PC-3 (cell line): ENCODE measurements at regions not wholly inside any gene's neighbourhood (a gene's known extent, or its start where the extent isn't known, plus 50 kb on each side); places are given as distances from the start of the nearest gene placed in this dataset.

Source experiments
- ATAC-seq: fragments of 200-7000 bp; cut with Tn5 transposase; 2 replicates; pipeline ENCODE4 v1.9.1; 2020; ENCODE audit warnings: mild to moderate bottlenecking, moderate library complexity
- BruUV-seq: library from RNA; stranded (reverse); fragments of 400-500 nt; replicated peaks from 2 replicates; lab custom pipeline; 2021; lab: Mats Ljungman, UMichigan
- CTCF ChIA-PET: fragments of 300-600 bp; sonication (Branson Sonifier 250); formaldehyde crosslinking; loops from one replicate; lab custom pipeline; 2022; ENCODE audit warnings: antibody characterized with exemption; lab: Charles Lee
- POLR2A ChIA-PET: fragments of 300-600 bp; sonication (Branson Sonifier 250); formaldehyde crosslinking; loops from one replicate; lab custom pipeline; 2022; ENCODE audit warnings: antibody characterized with exemption; ENCODE audit not compliant: unreplicated experiment; lab: Charles Lee
- DNase-seq: peaks from one replicate; pipeline ENCODE4 v3.0.0-alpha.2; 2015
- H2AFZ ChIP-seq: fragments of 300-600 bp; sonication (generic); 2 replicates; pipeline ENCODE4 v1.6.0; 2016; ENCODE audit warnings: antibody characterized with exemption, low read length
- H3F3A ChIP-seq: fragments of 300-600 bp; sonication (generic); one replicate; pipeline ENCODE4 v1.6.0; 2017; ENCODE audit warnings: antibody characterized with exemption, low read length, control low read depth, mild to moderate bottlenecking; ENCODE audit not compliant: unreplicated experiment
- H3K27ac ChIP-seq: fragments of 300-600 bp; sonication (generic); 2 replicates; pipeline ENCODE4 v1.5.1; 2016; ENCODE audit warnings: mild to moderate bottlenecking, low read length
- H3K27me3 ChIP-seq: fragments of 300-600 bp; sonication (generic); 2 replicates; pipeline ENCODE4 v1.6.1; 2016; ENCODE audit warnings: low read length, mixed read lengths
- H3K36me3 ChIP-seq: fragments of 300-600 bp; sonication (generic); 2 replicates; pipeline ENCODE4 v1.6.1; 2016; ENCODE audit warnings: low read depth, mixed run types, low read length, mixed read lengths
- H3K4me1 ChIP-seq: fragments of 300-600 bp; sonication (generic); 2 replicates; pipeline ENCODE4 v1.5.1; 2016; ENCODE audit warnings: low read length; ENCODE audit not compliant: insufficient read depth
- H3K4me2 ChIP-seq: fragments of 300-600 bp; sonication (generic); 2 replicates; pipeline ENCODE4 v1.6.0; 2016; ENCODE audit warnings: low read length
- H3K4me3 ChIP-seq: fragments of 300-600 bp; sonication (generic); 2 replicates; pipeline ENCODE4 v1.5.1; 2016; ENCODE audit warnings: mild to moderate bottlenecking, low read length, mixed read lengths
- H3K79me2 ChIP-seq: fragments of 300-600 bp; sonication (generic); 2 replicates; pipeline ENCODE4 v1.6.1; 2017; ENCODE audit warnings: low read length, mixed read lengths
- H3K9ac ChIP-seq: fragments of 300-600 bp; sonication (generic); 2 replicates; pipeline ENCODE4 v1.6.0; 2016; ENCODE audit warnings: mild to moderate bottlenecking, low read length
- H3K9me2 ChIP-seq: fragments of 300-600 bp; sonication (generic); replicated peaks from 2 replicates; pipeline ENCODE4 v1.6.1; 2016; ENCODE audit warnings: mixed run types, low read length, mixed read lengths
- H3K9me3 ChIP-seq: fragments of 300-600 bp; sonication (generic); 2 replicates; pipeline ENCODE4 v1.6.1; 2016; ENCODE audit warnings: low read length, mixed read lengths
- H4K20me1 ChIP-seq: fragments of 300-600 bp; sonication (generic); 2 replicates; pipeline ENCODE4 v1.6.1; 2016; ENCODE audit warnings: low read length, mixed read lengths
- CTCF ChIP-seq: fragments of 300-600 bp; sonication (generic); conservative IDR thresholded peaks from 2 replicates; pipeline ENCODE4 v1.5.1; 2017; ENCODE audit warnings: antibody characterized with exemption, low read depth, mild to moderate bottlenecking, low read length
- EZH2 ChIP-seq: fragments of 300-600 bp; sonication (generic); IDR thresholded peaks from one replicate; pipeline ENCODE4 v1.6.1; 2017; ENCODE audit warnings: antibody characterized with exemption, mild to moderate bottlenecking, low read length; ENCODE audit not compliant: unreplicated experiment
- EZH2phosphoT487 ChIP-seq: fragments of 300-600 bp; sonication (generic); IDR thresholded peaks from 2 replicates; pipeline ENCODE4 v1.6.1; 2018; ENCODE audit warnings: mild to moderate bottlenecking, antibody characterized with exemption, low read length, borderline replicate concordance
- intact Hi-C: fragments of 100-400 bp; cut with micrococcal nuclease; formaldehyde crosslinking; loops from 2 replicates; pipeline ENCODE4 v1.9.0; 2023

- Histone ChIP-seq H3K9me2 (no peaks in the 10 kb centered on the region), H4K20me1 (no peaks in the 10 kb centered on the region), H3K27me3 (no peaks in the 10 kb centered on the region), H3K4me1 (peaks cover 62% of the 10 kb centered on the region), H3K4me3 (peak overlapping the region; percentile 17; the same call in 1 of the 2 replicates), H3K9me3 (no peaks in the 10 kb centered on the region), H3K27ac (peak overlapping the region; percentile 89), H3F3A (no peaks in the 10 kb centered on the region), H3K79me2 (no peaks in the 10 kb centered on the region), H2AFZ (peak overlapping the region; percentile 83), H3K9ac (peak overlapping the region; percentile 68), H3K4me2 (peak overlapping the region; percentile 70), H3K36me3 (no peaks in the 10 kb centered on the region)
- DNase-seq (peak; percentile 73), ATAC-seq (peak; percentile 54)
- POLR2A ChIA-PET: no interaction called here
- no TSS peak for BruUV-seq
- CTCF ChIA-PET: no interaction called here
- intact Hi-C loops: loop anchor here (2.0 kb wide), 1 partner anchor 201 kb away; no protein-coding TSS in a partner anchor
- no peak for TF ChIP-seq EZH2phosphoT487
- no peak for TF ChIP-seq CTCF
Measured at GRCh38 chr10:22825841-22826240, 102.0 kb upstream of the ARMC3 start.

- no peaks in the 10 kb centered on the region for H3F3A ChIP-seq
- intact Hi-C loops: loop anchor here (2.0 kb wide), 1 partner anchor 200 kb away; no protein-coding TSS in a partner anchor
- 0 out of 2 replicates have a peak overlapping the region, but pooled peaks have one; percentile 83 for H2AFZ ChIP-seq
- H4K20me1 ChIP-seq: no peaks in the 10 kb centered on the region
- no TSS peak for BruUV-seq
- H3K9me3 ChIP-seq: no peaks in the 10 kb centered on the region
- no peaks in the 10 kb centered on the region for H3K79me2 ChIP-seq
- peak overlapping the region; percentile 17; the same call in 1 of the 2 replicates for H3K4me3 ChIP-seq
- ChIA-PET CTCF (no interaction called here), POLR2A (no interaction called here)
- ATAC-seq (peak; percentile 49), DNase-seq (peak; percentile 81)
- H3K9ac ChIP-seq: peak overlapping the region; percentile 68
- peak overlapping the region; percentile 70 for H3K4me2 ChIP-seq
- H3K27me3 ChIP-seq: no peaks in the 10 kb centered on the region
- no peaks in the 10 kb centered on the region for H3K9me2 ChIP-seq
- peaks cover 62% of the 10 kb centered on the region for H3K4me1 ChIP-seq
- TF ChIP-seq CTCF (no peak), EZH2 (no peak), EZH2phosphoT487 (no peak)
- peak overlapping the region; percentile 89 for H3K27ac ChIP-seq
- H3K36me3 ChIP-seq: no peaks in the 10 kb centered on the region
Measured at GRCh38 chr10:22824984-22825383, 102.9 kb upstream of the ARMC3 start.

GRCh38 chr10:22824520-22824919 is 103.3 kb upstream of the ARMC3 start:
- DNase-seq (peak; percentile 41), ATAC-seq (no peak)
- Histone ChIP-seq H3K9me2 (no peaks in the 10 kb centered on the region), H3K27ac (peak overlapping the region; percentile 89), H3K79me2 (no peaks in the 10 kb centered on the region), H3K4me2 (peak overlapping the region; percentile 70), H3K9ac (peak overlapping the region; percentile 33), H2AFZ (no peak overlapping the region), H3K36me3 (no peaks in the 10 kb centered on the region), H3K9me3 (no peaks in the 10 kb centered on the region), H3K4me3 (no peak overlapping the region), H3K27me3 (no peaks in the 10 kb centered on the region), H3K4me1 (peaks cover 62% of the 10 kb centered on the region), H4K20me1 (no peaks in the 10 kb centered on the region), H3F3A (no peaks in the 10 kb centered on the region)
- CTCF ChIA-PET: no interaction called here
- TF ChIP-seq CTCF: no peak
- BruUV-seq: TSS peak; percentile 84
- POLR2A ChIA-PET: no interaction called here
- intact Hi-C loops: loop anchor here (2.0 kb wide), 1 partner anchor 200 kb away; no protein-coding TSS in a partner anchor
